Brain microvascular endothelial cell (primary cell): ENCODE measurements at regions not wholly inside any gene's neighbourhood (a gene's known extent, or its start where the extent isn't known, plus 50 kb on each side); places are given as distances from the start of the nearest gene placed in this dataset.

ENCODE experiments used
- DNase-seq: peaks from one replicate; pipeline ENCODE4 v3.0.0-alpha.2; 2020
- H3K27ac ChIP-seq: fragments of 250-450 bp; sonication (Bioruptor Pico); 2 replicates; pipeline ENCODE4 v1.5.1; 2020; ENCODE audit warnings: mild to moderate bottlenecking, moderate library complexity
- H3K27me3 ChIP-seq: fragments of 250-450 bp; sonication (Bioruptor Pico); replicated peaks from 2 replicates; pipeline ENCODE4 v1.5.1; 2020; ENCODE audit warnings: mild to moderate bottlenecking
- H3K36me3 ChIP-seq: fragments of 250-450 bp; sonication (Bioruptor Pico); replicated peaks from 2 replicates; pipeline ENCODE4 v1.5.1; 2020; ENCODE audit warnings: mild to moderate bottlenecking
- H3K4me3 ChIP-seq: 2 replicates; pipeline ENCODE4 v1.5.1; 2011; ENCODE audit warnings: low read depth, mild to moderate bottlenecking, control low read depth, low read length, moderate library complexity
- in situ Hi-C: cut with HindIII; loops from 2 replicates; pipeline ENCODE4 v1.10.0; 2017; ENCODE audit warnings: low sequenced_read_pairs, low pct_ligation_motif_present
- TF ChIP-seq, protein P1 (sequence below): IDR thresholded peaks from 2 replicates; pipeline ENCODE4 v1.5.1; 2011; ENCODE audit warnings: low read depth, mild to moderate bottlenecking, moderate library complexity, low read length, control low read depth, inconsistent platforms; ENCODE audit errors: missing control alignments

DNA sequence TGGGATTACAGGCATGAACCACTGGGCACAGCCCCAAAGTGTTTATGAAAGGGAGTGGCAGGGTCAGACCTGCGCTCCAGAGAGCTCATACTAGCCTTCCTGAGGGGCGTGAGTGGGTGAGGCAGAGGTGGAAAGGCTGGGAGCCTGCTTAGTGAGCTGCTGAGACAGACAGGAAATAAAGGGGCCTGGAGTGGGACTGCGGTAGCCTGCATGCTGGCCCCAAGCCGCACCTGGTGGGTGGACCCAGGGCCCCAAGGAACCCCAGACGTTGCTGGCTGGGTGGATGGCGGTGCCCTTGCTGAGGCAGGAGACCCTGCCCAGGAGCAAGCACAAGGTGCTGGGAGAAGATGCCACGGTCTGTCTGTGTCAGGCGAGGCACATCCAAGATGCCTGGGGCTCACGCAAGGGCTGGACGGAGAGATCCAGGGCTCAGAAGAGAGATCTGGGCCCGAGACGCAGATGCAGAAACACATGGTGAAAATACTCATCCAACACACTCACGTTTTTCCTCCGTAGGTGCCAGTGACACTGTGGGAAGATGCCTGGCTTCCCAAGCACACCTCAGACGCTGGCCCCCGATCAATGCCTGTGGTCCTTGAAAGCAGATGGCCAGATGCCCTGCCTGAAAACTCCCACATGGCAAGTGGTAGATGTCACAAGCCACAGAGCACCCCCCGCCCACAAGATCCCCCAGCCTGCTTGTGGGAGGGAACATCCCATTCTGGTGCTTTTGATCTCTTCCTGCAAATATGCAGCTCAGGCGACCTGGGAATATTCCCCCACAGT lies 151.1 kb downstream of the GLI2 start:
- Histone ChIP-seq H3K27ac (no peak overlapping the region), H3K4me3 (no peak overlapping the region), H3K27me3 (no peaks in the 10 kb centered on the region), H3K36me3 (no peaks in the 10 kb centered on the region)
- in situ Hi-C loops = no loop called here
- DNase-seq = no peak
- TF ChIP-seq, protein P1, sequence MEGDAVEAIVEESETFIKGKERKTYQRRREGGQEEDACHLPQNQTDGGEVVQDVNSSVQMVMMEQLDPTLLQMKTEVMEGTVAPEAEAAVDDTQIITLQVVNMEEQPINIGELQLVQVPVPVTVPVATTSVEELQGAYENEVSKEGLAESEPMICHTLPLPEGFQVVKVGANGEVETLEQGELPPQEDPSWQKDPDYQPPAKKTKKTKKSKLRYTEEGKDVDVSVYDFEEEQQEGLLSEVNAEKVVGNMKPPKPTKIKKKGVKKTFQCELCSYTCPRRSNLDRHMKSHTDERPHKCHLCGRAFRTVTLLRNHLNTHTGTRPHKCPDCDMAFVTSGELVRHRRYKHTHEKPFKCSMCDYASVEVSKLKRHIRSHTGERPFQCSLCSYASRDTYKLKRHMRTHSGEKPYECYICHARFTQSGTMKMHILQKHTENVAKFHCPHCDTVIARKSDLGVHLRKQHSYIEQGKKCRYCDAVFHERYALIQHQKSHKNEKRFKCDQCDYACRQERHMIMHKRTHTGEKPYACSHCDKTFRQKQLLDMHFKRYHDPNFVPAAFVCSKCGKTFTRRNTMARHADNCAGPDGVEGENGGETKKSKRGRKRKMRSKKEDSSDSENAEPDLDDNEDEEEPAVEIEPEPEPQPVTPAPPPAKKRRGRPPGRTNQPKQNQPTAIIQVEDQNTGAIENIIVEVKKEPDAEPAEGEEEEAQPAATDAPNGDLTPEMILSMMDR = no peak

DNA sequence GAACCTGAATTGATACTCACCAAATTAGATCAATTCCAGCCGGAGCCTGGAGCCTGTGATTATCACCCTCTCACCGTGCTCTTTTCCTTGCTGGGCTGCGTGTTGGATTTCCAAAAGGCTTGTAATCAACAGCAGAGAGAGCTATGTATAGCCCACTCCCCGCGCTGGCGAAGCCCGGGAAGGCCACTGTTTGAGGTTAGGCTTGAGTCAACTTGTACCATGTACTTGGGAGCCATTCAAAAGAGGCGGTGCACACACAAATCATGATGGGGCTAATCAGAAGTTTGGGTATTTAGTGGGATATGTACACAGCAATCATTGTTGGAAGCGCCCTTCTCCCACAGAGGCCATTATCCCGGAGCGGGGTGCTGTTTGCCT lies 151.6 kb downstream of the GLI2 start:
- Histone ChIP-seq H3K4me3 (no peak overlapping the region), H3K27ac (no peak overlapping the region), H3K27me3 (no peaks in the 10 kb centered on the region), H3K36me3 (no peaks in the 10 kb centered on the region)
- in situ Hi-C loops = no loop called here
- DNase-seq = no peak
- TF ChIP-seq, protein P1 = no peak

DNA sequence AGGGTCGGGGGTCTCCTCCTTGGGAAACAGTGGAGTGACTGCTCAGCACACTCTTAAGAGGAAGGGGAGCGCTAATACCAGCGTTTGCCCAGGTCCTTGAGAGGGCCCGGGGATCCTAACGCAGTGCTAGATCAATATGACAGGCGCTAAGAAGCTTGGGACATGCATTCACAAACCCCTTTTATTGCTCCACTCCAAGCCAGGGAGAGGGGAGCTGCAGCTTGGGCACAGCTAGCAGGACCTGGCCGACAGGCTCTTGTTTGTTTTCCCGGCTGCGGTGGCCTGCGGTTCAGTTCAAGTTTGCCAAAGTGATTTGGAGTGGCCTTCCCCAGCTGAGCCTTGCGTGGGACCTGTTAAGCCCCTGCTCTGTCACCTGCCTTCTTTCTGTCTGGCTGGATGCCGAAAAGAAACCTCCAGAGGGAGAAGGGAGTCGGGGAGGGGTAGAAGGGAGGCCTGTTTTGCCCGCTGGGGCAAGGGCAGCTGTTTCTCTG lies 152.1 kb downstream of the GLI2 start:
- in situ Hi-C loops = no loop called here
- DNase-seq = no peak
- no peaks in the 10 kb centered on the region for H3K36me3 ChIP-seq
- TF ChIP-seq, protein P1 = no peak
- H3K4me3 ChIP-seq = no peak overlapping the region
- H3K27ac ChIP-seq = no peak overlapping the region
- H3K27me3 ChIP-seq = no peaks in the 10 kb centered on the region

DNA sequence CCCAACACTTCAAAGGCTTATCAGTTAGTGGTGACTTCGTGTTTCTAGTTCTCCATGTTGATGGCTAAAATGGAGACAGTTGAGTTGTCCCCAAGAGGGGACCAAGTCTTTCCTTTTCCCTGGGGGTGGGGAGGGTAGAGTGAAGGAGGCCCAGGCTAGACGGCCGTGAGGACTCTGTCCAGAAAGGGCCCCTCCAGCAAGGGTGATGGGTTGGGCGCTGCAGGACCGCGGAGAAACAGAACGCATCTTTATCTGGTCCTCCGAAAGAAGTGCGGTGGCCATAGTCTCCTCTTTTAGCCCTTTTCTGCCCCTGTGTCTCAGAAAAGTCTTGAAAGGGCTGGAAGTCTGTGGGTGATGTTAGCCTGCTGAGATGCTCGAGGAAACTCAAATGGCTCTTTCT lies 153.2 kb downstream of the GLI2 start:
- no peaks in the 10 kb centered on the region for H3K27me3 ChIP-seq
- in situ Hi-C loops = no loop called here
- no peak for DNase-seq
- TF ChIP-seq, protein P1 = no peak
- H3K4me3 ChIP-seq = no peak overlapping the region
- no peaks in the 10 kb centered on the region for H3K36me3 ChIP-seq
- H3K27ac ChIP-seq = no peak overlapping the region

- Histone ChIP-seq H3K27me3 (no peaks in the 10 kb centered on the region), H3K36me3 (no peaks in the 10 kb centered on the region), H3K27ac (no peak overlapping the region), H3K4me3 (no peak overlapping the region)
- in situ Hi-C loops = no loop called here
- DNase-seq = no peak
- TF ChIP-seq, protein P1 = no peak
These were observed 154.3 kb downstream of the GLI2 start for GRCh38 chr2:120889936-120890335.
